GM18868 (cell line): ENCODE measurements at regions not wholly inside any gene's neighbourhood (a gene's known extent, or its start where the extent isn't known, plus 50 kb on each side); places are given as distances from the start of the nearest gene placed in this dataset.

Source experiments
- ATAC-seq: cut with Tn5 transposase; IDR thresholded peaks from one replicate; pipeline ENCODE4 v1.9.1; 2021; ENCODE audit warnings: mild to moderate bottlenecking, moderate library complexity; ENCODE audit not compliant: unreplicated experiment

GRCh38 chr16:72424757-72425156 lies 252.8 kb upstream of the PMFBP1 start:
- no peak for ATAC-seq

DNA sequence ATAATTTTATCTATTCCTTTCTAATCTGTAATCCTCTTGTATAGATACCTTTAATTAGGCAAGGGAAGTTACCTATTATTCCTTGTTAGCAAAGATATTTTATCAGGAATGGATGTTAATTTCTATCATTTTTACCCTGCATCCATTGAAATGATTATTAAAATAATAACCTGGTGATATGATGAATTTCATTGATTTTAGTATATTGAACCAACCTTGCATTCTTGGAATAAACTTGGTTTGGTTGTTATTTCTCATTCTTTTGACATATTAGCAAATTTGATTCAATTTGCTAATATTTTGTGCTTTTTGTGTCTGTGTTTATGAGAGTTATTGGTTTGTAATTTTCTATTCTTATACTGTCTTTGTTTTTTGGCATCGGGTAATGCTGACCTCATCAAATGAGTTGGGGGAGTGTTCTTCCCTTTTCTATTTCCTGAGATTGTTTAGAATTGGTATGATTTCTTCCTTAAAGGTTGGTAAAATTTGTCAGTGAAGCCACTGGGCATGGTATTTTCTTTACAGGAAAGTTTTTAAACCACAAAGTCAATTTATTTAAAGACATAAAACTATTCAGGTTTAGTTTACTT lies 250.4 kb upstream of the PMFBP1 start:
- ATAC-seq, result no peak

- ATAC-seq, result no peak
These were observed 247.7 kb upstream of the PMFBP1 start for GRCh38 chr16:72419638-72420037.

- no peak for ATAC-seq
These were observed 243.4 kb upstream of the PMFBP1 start for GRCh38 chr16:72415379-72415778.

DNA sequence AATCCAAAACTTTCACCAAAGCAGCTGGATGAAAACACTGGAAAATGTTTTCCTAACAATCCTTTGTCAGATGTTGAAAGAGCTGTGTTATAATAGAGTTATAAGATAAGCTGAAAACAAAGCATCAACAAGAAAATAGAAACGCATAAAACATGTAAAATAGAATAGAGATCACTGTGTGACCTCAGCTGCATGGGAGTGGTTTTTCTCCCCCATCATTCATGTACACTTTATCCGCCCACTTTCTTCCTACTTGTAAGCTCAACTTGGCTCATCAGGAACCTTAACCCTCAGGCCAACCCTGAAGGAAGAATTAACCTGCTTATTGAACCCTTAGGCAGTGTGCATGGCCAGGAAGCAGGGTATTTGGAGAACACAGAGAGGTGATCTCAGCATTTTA lies 238.5 kb upstream of the PMFBP1 start:
- ATAC-seq, result no peak

DNA sequence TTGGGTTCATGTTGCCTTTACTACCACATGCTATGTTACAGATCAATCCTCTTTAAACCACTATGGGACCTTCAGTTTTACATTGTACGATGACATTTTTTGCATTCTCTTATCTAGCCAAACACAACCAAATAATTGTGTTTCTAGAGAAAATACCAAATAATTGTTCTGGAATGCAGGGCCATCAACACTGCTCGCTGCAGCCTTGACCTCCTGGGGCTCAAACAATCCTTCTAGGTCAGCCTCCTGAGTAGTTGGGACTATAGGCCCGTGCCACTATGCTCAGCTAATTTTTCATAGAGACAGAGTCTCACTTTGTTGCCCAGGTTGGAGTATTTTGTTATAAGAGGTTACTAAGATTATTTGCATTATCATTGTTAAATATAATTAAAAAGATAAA lies 237.5 kb upstream of the PMFBP1 start:
- no peak for ATAC-seq

GRCh38 chr16:72406390-72406789 lies 234.4 kb upstream of the PMFBP1 start:
- ATAC-seq, result no peak

- no peak for ATAC-seq
These were observed 232.3 kb upstream of the PMFBP1 start for GRCh38 chr16:72404299-72404698.

- no peak for ATAC-seq
These were observed 229.1 kb upstream of the PMFBP1 start for GRCh38 chr16:72401084-72401361.

DNA sequence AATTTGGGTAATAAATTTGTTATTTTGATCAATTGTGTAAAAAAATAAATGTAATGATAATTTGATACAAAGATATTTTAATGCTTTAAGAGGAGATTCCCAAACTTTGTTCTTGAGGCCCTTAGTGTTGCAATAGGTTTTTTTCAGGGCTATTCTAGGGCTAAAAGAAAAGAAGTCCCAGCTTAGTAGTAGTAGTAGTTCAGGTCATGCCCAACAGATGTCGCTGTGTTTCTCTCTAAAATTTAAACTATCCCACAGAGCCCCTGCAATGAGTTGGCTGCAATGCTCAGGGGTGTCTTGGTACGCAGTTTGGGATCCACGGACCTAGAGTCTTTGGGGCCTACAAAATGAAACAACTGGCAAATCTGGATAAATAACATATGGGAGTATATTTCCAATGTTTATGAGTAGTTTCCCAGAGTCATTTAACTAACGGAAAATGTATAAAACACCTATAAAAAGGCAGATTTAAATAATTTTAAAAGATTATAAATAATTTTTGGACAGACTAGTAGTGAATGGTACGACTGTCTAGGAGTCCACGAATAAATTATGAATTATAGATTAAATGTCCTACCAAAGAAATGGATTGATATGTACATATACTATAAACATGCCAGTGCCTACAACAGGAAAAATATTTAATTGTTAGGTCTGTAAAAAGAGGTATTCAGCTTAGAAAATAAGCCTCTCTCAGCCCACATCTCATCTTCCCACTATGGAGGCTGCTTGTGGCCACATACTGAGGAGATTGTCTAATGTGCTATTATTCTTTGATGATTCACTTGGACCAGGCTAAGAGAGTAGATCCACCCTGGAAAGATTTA lies 228.5 kb upstream of the PMFBP1 start:
- peak; percentile 74 for ATAC-seq

DNA sequence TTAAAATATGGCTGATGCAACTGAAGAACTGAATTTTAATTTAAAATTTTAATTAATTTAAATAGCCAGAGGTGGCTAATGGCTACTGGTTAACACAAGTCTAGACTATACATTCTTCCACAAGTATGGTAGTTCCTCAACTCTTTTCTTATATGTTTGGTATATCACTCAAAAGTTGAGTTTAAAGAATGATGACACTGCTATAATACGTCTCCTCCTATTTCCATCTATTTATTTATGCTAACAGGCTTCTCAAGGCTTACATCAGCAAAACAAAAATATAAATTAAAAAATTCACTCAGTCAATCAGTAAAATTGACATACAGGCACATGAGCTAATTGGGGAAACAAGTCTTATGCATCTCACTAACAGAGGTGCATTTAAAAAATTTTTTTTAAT lies 227.9 kb upstream of the PMFBP1 start:
- no peak for ATAC-seq

DNA sequence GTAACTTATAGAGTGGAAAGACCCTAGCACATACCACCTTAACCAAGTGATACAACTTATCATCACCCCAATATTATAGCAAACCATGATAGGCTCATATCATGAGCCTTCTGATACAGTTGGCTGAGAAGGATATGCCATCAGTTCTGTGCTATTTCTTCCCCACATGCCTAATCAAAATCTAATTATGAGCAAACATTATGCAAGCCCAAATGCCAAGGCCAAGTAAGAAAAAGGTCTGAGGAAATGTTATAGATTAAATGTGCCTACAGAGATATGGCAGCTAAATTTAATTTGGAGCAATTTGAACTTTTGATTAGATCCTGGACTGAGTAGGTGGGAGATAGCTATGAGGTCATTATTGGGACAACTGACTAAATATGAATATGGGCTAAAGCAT lies 225.9 kb upstream of the PMFBP1 start:
- ATAC-seq, result no peak

DNA sequence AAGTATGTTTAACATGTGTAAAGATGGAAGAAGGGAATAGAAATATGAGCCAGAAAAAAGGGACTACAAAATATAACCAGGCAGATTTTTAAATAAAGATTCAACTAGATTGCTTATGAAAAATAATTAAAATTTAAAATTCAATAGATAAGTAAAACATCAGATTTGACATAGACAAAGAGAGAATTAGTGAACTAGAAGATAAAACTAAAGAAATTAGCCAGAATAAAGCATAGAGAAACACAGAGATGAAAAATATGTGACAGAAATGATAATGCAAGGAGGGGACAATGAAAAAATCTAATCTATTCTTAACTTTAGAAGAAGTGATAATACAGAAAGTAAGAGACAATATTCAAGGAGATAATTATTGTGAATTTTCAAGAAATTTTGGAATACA lies 222.6 kb upstream of the PMFBP1 start:
- no peak for ATAC-seq

DNA sequence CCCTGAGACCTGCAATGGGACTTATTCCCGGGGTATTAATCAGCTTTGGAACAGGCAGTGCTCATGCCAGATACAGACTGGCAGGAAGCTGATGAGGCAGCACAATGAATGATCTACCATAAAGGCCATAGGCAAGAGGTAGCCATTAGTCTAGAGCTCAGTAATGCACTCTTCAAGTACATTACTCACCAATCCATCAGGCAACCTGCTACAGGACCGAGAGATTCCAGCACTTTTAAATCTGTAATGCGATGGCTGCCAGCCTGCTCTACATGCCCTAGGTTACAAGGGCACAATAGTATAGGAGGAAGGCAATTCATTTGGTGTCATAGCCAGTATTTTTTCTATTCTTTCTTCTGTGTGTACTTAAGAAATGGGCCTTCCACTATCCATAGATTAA lies 217.8 kb upstream of the PMFBP1 start:
- ATAC-seq, result no peak

DNA sequence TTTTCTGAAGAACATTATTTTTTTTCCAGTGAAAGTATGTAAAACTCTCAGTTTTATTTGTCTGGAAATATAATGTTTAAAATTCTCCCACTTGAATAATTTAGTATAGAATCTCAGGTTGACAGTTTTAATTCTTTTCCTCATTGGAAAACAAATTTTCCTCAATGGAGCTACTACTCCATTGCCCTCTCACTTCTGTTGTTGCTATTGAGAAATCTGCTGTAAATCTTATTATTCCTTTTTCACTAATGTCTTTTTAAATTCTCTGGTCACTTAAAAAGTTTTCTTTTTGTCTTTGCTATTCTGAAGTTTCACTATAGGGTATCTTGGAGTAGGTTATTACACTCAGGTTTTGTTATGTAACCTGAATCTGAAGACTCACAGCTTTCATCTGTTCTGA lies 216.1 kb upstream of the PMFBP1 start:
- ATAC-seq, result no peak

DNA sequence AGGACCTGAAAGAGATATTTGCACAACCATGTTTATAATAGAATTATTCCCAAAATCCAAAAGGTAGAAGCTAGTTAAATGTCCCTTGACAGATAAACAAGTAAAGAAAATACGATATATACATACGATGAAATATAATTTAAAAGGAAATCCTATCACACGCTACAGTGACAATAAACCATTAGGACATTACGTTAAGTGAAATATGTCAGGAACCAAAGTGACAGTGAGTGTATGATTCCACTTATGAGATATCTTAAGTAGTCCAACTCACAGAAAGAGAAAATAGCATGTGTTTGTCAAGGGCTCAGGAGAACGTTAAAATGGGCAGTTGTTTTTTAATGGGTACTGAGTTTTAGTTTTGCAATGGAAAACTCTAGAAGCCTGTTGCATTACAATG lies 212.7 kb upstream of the PMFBP1 start:
- ATAC-seq, result no peak

- ATAC-seq, result no peak
These were observed 208.3 kb upstream of the PMFBP1 start for GRCh38 chr16:72380283-72380682.

GRCh38 chr16:72373201-72373600 lies 201.2 kb upstream of the PMFBP1 start:
- ATAC-seq, result no peak

- no peak for ATAC-seq
These were observed 200.4 kb upstream of the PMFBP1 start for GRCh38 chr16:72372087-72373045.

DNA sequence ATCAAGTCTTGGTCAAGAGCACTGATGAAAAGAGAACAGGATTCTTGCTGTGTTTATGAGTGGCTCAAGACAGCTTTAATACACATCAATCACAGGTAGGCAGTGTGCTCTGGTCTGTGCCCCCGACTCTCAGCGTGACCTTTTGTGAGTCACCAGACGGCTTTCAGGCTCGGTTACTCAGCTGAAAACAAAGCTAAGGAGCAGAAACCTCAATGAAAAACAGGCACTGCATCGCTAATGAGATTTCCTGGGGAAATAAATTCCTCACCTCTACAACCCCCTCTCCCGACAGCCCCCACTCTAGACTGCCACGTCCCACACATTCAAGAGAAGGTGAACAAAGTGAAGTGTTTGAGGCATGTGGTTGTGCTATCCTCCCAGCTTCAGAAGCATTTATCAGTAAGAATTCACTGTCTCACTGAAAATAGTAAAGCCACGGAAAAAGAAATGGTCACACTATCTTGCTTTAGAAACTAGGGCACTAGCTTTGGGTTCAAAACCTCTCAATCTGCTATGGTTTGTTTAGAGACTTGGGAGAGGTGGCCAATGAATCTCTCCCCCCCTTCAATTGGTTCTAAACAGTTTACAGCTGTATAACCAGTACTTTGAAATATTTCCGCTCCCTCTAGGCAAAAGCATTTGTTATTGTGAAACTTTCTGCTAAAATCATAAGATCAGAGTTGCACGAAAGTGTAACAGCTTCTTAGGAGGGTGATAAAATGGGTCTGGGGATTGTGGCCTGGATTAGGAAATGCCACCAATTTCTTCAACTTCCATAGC lies 199.5 kb upstream of the PMFBP1 start:
- ATAC-seq, result no peak

GRCh38 chr16:72369274-72369673 lies 197.3 kb upstream of the PMFBP1 start:
- no peak for ATAC-seq
